Thyroid gland (tissue), 4 donors: ENCODE measurements at regions not wholly inside any gene's neighbourhood (a gene's known extent, or its start where the extent isn't known, plus 50 kb on each side); places are given as distances from the start of the nearest gene placed in this dataset.

Experiments used
- POLR2A ChIP-seq, 2 donors: fragments of 450-650 bp; IDR thresholded peaks; one replicate each; pipeline ENCODE4 v1.6.1; 2017; ENCODE audit warnings: antibody characterized with exemption in 2 of 2, mild to moderate bottlenecking in 2 of 2, moderate library complexity in 1 of 2
- TF ChIP-seq, protein P1 (sequence below), 6 experiments: fragments of 200-600 bp in 3 of 6; fragments of 450-650 bp in 3 of 6; sonication (generic) in 3 of 6; IDR thresholded peaks; one replicate each; pipeline ENCODE4 v1.5.1; 2016 to 2019; ENCODE audit warnings: antibody characterized with exemption in 6 of 6, mild to moderate bottlenecking in 2 of 6, inconsistent platforms in 1 of 6, moderate library complexity in 1 of 6

DNA sequence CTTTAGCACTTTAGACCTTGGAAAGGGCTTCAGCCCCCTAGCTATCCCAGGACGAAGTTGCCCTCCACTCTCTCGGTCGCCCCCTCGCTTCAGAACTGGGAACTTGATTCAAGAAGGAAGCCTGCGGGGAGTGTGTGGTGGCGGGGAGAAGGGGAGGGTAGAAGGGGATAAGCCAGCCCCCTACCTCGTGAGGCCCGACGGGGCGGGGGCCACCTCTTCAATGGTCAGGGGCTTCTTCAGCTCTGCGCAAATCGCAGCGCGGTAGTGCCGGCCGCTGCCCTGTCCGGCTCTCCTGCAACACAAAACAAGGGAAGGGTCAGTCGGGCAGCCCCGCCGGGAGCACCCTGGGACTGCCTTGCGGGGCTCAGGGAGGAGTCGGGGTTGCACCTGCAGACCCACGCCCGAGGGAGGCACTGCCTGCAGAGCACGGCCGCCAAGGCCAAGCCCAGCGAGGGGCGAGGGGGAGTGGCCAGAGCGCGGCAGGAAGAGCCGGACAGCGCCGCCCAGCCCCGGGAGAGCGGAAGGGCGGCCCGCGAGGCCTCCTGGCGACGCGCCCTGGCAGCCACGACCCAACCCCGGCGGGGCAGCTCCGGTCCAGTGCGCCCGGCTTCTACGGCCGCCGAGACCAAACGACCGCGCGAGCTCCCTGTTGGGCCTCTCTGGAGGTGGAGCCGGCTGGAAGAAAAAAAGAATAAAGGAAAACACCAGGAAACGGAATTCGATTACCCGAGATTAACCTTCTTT, 56.2 kb upstream of the RASAL2 start:
- TF ChIP-seq, protein P1, sequence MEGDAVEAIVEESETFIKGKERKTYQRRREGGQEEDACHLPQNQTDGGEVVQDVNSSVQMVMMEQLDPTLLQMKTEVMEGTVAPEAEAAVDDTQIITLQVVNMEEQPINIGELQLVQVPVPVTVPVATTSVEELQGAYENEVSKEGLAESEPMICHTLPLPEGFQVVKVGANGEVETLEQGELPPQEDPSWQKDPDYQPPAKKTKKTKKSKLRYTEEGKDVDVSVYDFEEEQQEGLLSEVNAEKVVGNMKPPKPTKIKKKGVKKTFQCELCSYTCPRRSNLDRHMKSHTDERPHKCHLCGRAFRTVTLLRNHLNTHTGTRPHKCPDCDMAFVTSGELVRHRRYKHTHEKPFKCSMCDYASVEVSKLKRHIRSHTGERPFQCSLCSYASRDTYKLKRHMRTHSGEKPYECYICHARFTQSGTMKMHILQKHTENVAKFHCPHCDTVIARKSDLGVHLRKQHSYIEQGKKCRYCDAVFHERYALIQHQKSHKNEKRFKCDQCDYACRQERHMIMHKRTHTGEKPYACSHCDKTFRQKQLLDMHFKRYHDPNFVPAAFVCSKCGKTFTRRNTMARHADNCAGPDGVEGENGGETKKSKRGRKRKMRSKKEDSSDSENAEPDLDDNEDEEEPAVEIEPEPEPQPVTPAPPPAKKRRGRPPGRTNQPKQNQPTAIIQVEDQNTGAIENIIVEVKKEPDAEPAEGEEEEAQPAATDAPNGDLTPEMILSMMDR (IDR thresholded peaks at IDR 0.05) = peak in 4 of 6 experiments; percentile 21 to 41 (median 30)
- TF ChIP-seq POLR2A (IDR thresholded peaks at IDR 0.05) = peak in 1 of 2 donors; percentile 59
